ENCODE measurements at regions not wholly inside any gene's neighbourhood (a gene's known extent, or its start where the extent isn't known, plus 50 kb on each side); places are given as distances from the start of the nearest gene placed in this dataset.

DNA sequence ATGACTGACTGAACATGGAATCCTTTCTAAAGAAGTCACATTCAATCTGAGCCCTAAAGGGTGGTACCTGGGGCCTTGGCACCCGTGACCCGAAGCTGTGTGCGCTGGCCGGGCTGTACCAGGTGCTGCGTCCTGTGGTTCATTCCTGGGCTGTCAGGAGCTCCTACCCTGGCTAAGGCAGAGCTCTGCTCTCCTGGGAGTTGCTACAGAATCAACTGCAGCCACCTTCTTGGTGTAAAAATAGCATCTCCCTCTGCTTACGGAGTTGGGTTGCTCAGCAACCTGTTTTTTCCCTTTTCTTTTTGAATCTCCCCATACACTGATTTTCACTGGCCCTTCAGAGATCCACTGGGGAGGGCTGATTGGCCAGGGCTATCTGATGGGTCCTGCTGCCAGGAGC lies 236.6 kb upstream of the PDE10A start:
- TF ChIP-seq EZH2 (IDR thresholded peaks at IDR 0.05; ENCODE audit: low read length, unreplicated experiment) (no peak), EZH2phosphoT487 (IDR thresholded peaks at IDR 0.05; ENCODE audit: borderline replicate concordance, low read length) (no peak)
- TF ChIP-seq, protein P1, sequence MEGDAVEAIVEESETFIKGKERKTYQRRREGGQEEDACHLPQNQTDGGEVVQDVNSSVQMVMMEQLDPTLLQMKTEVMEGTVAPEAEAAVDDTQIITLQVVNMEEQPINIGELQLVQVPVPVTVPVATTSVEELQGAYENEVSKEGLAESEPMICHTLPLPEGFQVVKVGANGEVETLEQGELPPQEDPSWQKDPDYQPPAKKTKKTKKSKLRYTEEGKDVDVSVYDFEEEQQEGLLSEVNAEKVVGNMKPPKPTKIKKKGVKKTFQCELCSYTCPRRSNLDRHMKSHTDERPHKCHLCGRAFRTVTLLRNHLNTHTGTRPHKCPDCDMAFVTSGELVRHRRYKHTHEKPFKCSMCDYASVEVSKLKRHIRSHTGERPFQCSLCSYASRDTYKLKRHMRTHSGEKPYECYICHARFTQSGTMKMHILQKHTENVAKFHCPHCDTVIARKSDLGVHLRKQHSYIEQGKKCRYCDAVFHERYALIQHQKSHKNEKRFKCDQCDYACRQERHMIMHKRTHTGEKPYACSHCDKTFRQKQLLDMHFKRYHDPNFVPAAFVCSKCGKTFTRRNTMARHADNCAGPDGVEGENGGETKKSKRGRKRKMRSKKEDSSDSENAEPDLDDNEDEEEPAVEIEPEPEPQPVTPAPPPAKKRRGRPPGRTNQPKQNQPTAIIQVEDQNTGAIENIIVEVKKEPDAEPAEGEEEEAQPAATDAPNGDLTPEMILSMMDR (conservative IDR thresholded peaks at IDR 0.05; ENCODE audit: low read depth, low read length) = no peak
